HEK293T (cell line): ENCODE measurements at regions not wholly inside any gene's neighbourhood (a gene's known extent, or its start where the extent isn't known, plus 50 kb on each side); places are given as distances from the start of the nearest gene placed in this dataset.

Experiments
- ARNT ChIP-seq: fragments of 450-650 bp; IDR thresholded peaks from 2 replicates; pipeline ENCODE4 v1.6.1; 2017; ENCODE audit warnings: mild to moderate bottlenecking
- BHLHE40 ChIP-seq: fragments of 450-650 bp; IDR thresholded peaks from 2 replicates; pipeline ENCODE4 v1.6.1; 2016; ENCODE audit warnings: mild to moderate bottlenecking, moderate library complexity, borderline replicate concordance
- FOXK2 ChIP-seq: fragments of 450-650 bp; IDR thresholded peaks from 2 replicates; pipeline ENCODE4 v1.6.1; 2016; ENCODE audit warnings: mild to moderate bottlenecking
- FOXM1 ChIP-seq: fragments of 450-650 bp; IDR thresholded peaks from 2 replicates; pipeline ENCODE4 v1.6.1; 2017; ENCODE audit warnings: mild to moderate bottlenecking, borderline replicate concordance
- L3MBTL2 ChIP-seq: fragments of 450-650 bp; conservative IDR thresholded peaks from 2 replicates; pipeline ENCODE4 v1.6.1; 2016; ENCODE audit warnings: mild to moderate bottlenecking
- SP1 ChIP-seq: fragments of 450-650 bp; IDR thresholded peaks from 2 replicates; pipeline ENCODE4 v1.6.1; 2017
- SUZ12 ChIP-seq: fragments of 450-650 bp; IDR thresholded peaks from 2 replicates; pipeline ENCODE4 v1.6.1; 2016; ENCODE audit warnings: mild to moderate bottlenecking

- no peak for TF ChIP-seq FOXK2
- no peak for TF ChIP-seq SP1
- TF ChIP-seq ARNT, result no peak
- TF ChIP-seq SUZ12, result no peak
- TF ChIP-seq FOXM1, result no peak
- TF ChIP-seq L3MBTL2, result no peak
- no peak for TF ChIP-seq BHLHE40
These were observed 374.0 kb upstream of the ZFP64 start for GRCh38 chr20:52565614-52566013.
